ENCODE measurements at regions not wholly inside any gene's neighbourhood (a gene's known extent, or its start where the extent isn't known, plus 50 kb on each side); places are given as distances from the start of the nearest gene placed in this dataset.
"Not testable (repeated sequence)": the region's sequence is repeated elsewhere in the genome, so short reads cannot be mapped to it uniquely, and the experiment has no call there.

- DNase-seq (ENCODE audit: low read depth in 2 of 2): no peak
Observed at GRCh38 chr1:224791362-224791941, 138.0 kb upstream of the DNAH14 start.

GRCh38 chr1:224795591-224795990 is 133.9 kb upstream of the DNAH14 start:
- DNase-seq (ENCODE audit: low read depth in 2 of 2): no peak

GRCh38 chr1:224799083-224799482 is 130.4 kb upstream of the DNAH14 start:
- DNase-seq (ENCODE audit: low read depth in 2 of 2): no peak

- no peak for DNase-seq (ENCODE audit: low read depth in 2 of 2)
Observed at GRCh38 chr1:224800486-224801119, 128.9 kb upstream of the DNAH14 start.

GRCh38 chr1:224801844-224802490 is 127.5 kb upstream of the DNAH14 start:
- no peak for DNase-seq (ENCODE audit: low read depth in 2 of 2)

GRCh38 chr1:224802617-224803016 is 126.9 kb upstream of the DNAH14 start:
- no peak for DNase-seq (ENCODE audit: low read depth in 2 of 2)

GRCh38 chr1:224804220-224804619 is 125.3 kb upstream of the DNAH14 start:
- DNase-seq (ENCODE audit: low read depth in 2 of 2): no peak

GRCh38 chr1:224805889-224806288 is 123.6 kb upstream of the DNAH14 start:
- DNase-seq (ENCODE audit: low read depth in 2 of 2): no peak

- no peak for DNase-seq (ENCODE audit: low read depth in 2 of 2)
Observed at GRCh38 chr1:224809137-224809536, 120.3 kb upstream of the DNAH14 start.

GRCh38 chr1:224809613-224810012 is 119.9 kb upstream of the DNAH14 start:
- no peak for DNase-seq (ENCODE audit: low read depth in 2 of 2)

GRCh38 chr1:224811564-224811963 is 117.9 kb upstream of the DNAH14 start:
- DNase-seq (ENCODE audit: low read depth in 2 of 2): no peak

- no peak for DNase-seq (ENCODE audit: low read depth in 2 of 2)
Observed at GRCh38 chr1:224815647-224816046, 113.8 kb upstream of the DNAH14 start.

- no peak for DNase-seq (ENCODE audit: low read depth in 2 of 2)
Observed at GRCh38 chr1:224816062-224816461, 113.4 kb upstream of the DNAH14 start.

- DNase-seq (ENCODE audit: low read depth in 2 of 2): no peak
Observed at GRCh38 chr1:224817382-224817781, 112.1 kb upstream of the DNAH14 start.

GRCh38 chr1:224819861-224820260 is 109.6 kb upstream of the DNAH14 start:
- no peak for DNase-seq (ENCODE audit: low read depth in 2 of 2)

GRCh38 chr1:224820341-224820740 is 109.1 kb upstream of the DNAH14 start:
- no peak for DNase-seq (ENCODE audit: low read depth in 2 of 2)

GRCh38 chr1:224821751-224822150 is 107.7 kb upstream of the DNAH14 start:
- not testable (repeated sequence) for DNase-seq (ENCODE audit: low read depth in 2 of 2)

- DNase-seq (ENCODE audit: low read depth in 2 of 2): no peak
Observed at GRCh38 chr1:224825525-224826000, 103.9 kb upstream of the DNAH14 start.

- DNase-seq (ENCODE audit: low read depth in 2 of 2): no peak
Observed at GRCh38 chr1:224828691-224829090, 100.8 kb upstream of the DNAH14 start.

GRCh38 chr1:224831501-224831900 is 98.0 kb upstream of the DNAH14 start:
- DNase-seq (ENCODE audit: low read depth in 2 of 2): no peak

GRCh38 chr1:224839648-224840300 is 89.7 kb upstream of the DNAH14 start:
- DNase-seq (ENCODE audit: low read depth in 2 of 2): not testable (repeated sequence)

GRCh38 chr1:224841803-224842202 is 87.7 kb upstream of the DNAH14 start:
- DNase-seq (ENCODE audit: low read depth in 2 of 2): not testable (repeated sequence)

All from activated CD8-positive, alpha-beta memory T cell treated with anti-CD3 and anti-CD28 coated beads for 4 hours (primary cell).